Epithelial cell of esophagus (primary cell): ENCODE measurements at regions not wholly inside any gene's neighbourhood (a gene's known extent, or its start where the extent isn't known, plus 50 kb on each side); places are given as distances from the start of the nearest gene placed in this dataset.

Experiments used
- DNase-seq: peaks from one replicate; pipeline ENCODE4 v3.0.0; 2010; ENCODE audit warnings: low read depth
- H3K4me3 ChIP-seq: 2 replicates; pipeline ENCODE4 v1.5.1; 2011; ENCODE audit warnings: mild to moderate bottlenecking, low read length, control low read depth
- TF ChIP-seq, protein P1 (sequence below): IDR thresholded peaks from 2 replicates; pipeline ENCODE4 v1.5.1; 2011; ENCODE audit warnings: low read depth, mild to moderate bottlenecking, low read length, control low read depth, inconsistent platforms; ENCODE audit not compliant: insufficient read depth; ENCODE audit errors: missing control alignments

DNA sequence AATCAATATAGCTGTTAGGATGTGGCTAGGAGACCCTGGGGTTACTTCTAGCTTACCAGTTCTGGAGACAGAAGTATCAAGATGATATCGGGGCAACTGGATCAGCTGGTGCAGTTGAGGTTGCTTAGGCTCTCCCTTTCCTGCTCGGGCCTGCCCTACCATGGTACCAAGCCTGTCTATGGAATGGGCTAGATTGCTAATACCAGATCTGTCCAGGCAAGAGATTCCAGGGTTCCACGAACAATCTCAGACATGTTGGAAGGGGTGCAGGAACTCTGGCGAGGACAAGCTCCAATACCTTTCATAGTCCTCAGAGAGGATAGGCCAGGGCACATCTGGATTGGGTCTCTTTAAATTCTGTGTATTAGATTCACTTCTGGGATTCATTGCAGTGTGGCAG, 53.8 kb downstream of the ADM start:
- no peak overlapping the region for H3K4me3 ChIP-seq
- TF ChIP-seq, protein P1, sequence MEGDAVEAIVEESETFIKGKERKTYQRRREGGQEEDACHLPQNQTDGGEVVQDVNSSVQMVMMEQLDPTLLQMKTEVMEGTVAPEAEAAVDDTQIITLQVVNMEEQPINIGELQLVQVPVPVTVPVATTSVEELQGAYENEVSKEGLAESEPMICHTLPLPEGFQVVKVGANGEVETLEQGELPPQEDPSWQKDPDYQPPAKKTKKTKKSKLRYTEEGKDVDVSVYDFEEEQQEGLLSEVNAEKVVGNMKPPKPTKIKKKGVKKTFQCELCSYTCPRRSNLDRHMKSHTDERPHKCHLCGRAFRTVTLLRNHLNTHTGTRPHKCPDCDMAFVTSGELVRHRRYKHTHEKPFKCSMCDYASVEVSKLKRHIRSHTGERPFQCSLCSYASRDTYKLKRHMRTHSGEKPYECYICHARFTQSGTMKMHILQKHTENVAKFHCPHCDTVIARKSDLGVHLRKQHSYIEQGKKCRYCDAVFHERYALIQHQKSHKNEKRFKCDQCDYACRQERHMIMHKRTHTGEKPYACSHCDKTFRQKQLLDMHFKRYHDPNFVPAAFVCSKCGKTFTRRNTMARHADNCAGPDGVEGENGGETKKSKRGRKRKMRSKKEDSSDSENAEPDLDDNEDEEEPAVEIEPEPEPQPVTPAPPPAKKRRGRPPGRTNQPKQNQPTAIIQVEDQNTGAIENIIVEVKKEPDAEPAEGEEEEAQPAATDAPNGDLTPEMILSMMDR: no peak
- peak; percentile 90 for DNase-seq

DNA sequence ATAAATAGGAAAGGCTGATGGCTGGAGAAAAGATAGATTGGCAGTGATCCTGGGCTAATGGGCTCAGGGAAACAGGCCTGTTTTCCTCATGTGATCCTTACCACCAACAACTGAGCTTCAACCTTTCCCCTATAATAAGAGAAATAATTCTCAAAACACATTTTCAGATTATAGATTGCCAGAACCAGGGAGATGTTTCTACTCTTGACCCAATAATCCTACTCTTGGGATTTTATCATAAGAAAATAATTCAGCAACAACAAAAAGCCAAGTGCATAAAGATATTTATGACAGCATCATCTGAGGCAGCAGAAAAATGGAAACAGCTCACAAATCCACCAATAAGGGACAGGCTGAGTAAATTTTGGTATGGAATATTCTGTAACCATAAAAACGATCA, 54.3 kb downstream of the ADM start:
- no peak for DNase-seq
- no peak overlapping the region for H3K4me3 ChIP-seq
- TF ChIP-seq, protein P1: no peak

DNA sequence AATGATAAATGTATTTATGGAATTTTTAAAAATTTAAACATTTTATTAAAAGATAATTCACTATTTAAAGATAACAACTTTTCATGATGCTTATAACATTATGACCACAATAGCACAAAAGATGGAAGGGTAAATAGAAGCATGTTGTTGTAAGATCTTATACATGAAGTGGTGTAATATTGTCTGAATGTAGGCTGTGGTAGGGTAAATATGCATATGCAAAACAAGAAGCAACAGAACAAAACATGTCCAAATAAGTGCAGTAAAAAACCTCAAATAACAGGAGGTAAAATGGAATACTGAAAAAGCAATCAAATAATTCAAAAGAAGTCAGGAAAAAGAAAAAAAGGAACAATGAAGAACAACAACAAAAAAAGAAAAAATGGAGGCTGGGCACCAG, 56.0 kb downstream of the ADM start:
- H3K4me3 ChIP-seq: no peak overlapping the region
- no peak for DNase-seq
- TF ChIP-seq, protein P1: no peak

DNA sequence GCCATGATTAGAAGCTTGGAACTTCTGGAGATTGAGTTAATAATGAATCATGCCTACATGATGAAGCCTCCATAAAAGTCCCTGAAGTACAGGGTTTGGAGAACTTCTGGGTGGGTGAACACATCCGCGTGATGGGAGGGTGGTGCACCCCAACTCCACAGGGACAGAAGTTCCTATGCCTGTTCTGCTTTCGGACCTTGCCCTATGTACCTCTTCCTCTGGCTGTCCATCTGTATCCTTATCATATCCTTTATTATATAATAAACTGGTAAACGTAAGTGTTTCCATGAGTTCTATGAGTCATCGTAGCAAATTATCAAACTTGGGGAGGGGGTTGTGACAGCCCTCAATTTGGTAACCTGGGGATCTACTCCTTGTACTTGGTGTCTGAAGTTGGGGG, 60.2 kb downstream of the ADM start:
- TF ChIP-seq, protein P1: no peak
- DNase-seq: no peak
- H3K4me3 ChIP-seq: no peak overlapping the region

DNA sequence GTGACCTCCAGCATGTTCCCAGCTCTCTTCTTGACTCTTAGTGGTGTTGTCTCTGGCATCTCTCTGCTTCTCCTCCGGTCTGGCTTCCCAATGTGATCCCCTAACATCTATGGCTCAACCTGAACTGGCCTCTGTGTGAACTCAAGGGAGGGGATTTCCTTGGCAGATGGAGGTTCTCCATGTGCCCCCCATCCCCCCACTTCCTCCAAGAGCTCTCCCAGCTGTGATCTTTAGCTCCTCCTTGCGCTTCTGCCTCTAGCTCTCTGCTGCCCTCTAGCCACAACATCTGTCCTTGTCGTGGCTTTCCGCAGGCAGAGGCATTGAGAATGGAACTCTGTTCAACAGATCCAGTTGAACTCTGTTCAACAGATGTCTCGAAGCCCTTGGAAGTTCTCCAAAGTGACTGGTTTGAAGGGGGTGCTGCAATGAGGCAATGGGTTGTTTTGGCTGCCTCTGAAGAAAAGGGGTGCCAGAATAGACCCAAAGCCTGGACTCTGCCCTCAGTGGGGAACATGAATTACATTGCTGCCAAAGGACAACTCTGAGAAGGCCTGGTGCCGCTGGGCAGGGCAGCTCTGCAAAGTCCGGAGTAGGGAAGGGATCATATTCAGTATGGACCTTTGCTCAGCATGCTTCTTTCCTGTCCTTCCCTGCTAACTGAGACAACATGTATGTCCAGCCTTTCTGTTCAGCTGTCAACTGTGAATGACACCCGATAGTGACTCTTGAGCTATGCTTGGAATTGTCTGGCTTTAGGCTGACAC, 61.9 kb downstream of the ADM start:
- TF ChIP-seq, protein P1: peak; percentile 97
- peak; percentile 90 for DNase-seq
- no peak overlapping the region for H3K4me3 ChIP-seq

DNA sequence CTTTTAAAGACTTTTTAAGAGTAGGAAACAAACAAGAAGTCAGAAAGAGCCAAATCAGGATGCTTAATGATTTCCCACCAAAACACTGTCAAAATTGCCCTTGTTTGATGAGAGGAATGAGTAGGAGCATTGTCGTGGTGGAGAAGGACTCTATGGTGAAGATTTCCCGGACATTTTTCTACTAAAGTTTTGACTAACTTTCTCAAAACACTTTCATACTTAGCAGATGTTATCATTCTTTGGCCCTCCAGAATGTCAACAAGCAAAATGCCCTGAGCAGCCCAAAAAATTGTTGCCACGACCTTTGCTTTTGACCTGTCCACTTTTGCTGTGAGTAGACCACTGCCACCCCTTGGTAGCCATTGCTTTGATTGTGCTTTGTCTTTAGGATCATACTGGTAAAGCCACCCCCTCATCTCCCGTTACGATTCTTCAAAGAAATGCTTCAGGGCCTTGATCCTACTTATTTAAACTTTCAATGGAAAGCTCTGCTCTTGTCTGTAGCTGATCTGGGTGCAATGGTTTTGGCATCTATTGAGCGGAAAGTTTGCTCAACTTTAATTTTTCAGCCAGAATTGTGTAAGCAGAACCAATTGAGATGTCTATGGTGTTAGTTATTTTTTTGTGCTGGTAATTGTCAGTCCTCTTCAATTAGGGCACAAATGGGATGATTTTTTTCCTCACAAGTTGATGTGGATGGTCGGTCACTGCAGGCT, 67.2 kb downstream of the ADM start:
- no peak overlapping the region for H3K4me3 ChIP-seq
- no peak for DNase-seq
- TF ChIP-seq, protein P1: no peak
